SK-N-SH treated with all-trans-retinoic acid at 6 μM for 48 hours (cell line): ENCODE measurements at regions not wholly inside any gene's neighbourhood (a gene's known extent, or its start where the extent isn't known, plus 50 kb on each side); places are given as distances from the start of the nearest gene placed in this dataset.

ENCODE experiments used
- ATAC-seq: fragments of 200-7000 bp; cut with Tn5 transposase; 3 replicates; pipeline ENCODE4 v1.9.1; 2020; ENCODE audit warnings: mild to moderate bottlenecking, moderate library complexity
- ARNTL ChIP-seq: fragments of 450-650 bp; formaldehyde crosslinking; IDR thresholded peaks from 2 replicates; pipeline ENCODE4 v1.5.0; 2020; ENCODE audit warnings: low read depth, mild to moderate bottlenecking, moderate library complexity, borderline replicate concordance
- BACH2 ChIP-seq: fragments of 250-450 bp; sonication (Bioruptor Pico); IDR thresholded peaks from 2 replicates; pipeline ENCODE4 v1.9.0; 2021; ENCODE audit warnings: mild to moderate bottlenecking, borderline replicate concordance
- CREB5 ChIP-seq: fragments of 250-450 bp; sonication (Bioruptor Pico); IDR thresholded peaks from 2 replicates; pipeline ENCODE4 v1.5.1; 2020; ENCODE audit warnings: low read depth, mild to moderate bottlenecking, moderate library complexity
- CSDC2 ChIP-seq: fragments of 250-450 bp; sonication (Bioruptor Pico); IDR thresholded peaks from 2 replicates; pipeline ENCODE4 v1.5.0; 2020; ENCODE audit warnings: mild to moderate bottlenecking, moderate library complexity
- CSRNP3 ChIP-seq: fragments of 250-450 bp; sonication (Bioruptor Pico); IDR thresholded peaks from 2 replicates; pipeline ENCODE4 v1.5.1; 2021; ENCODE audit warnings: mild to moderate bottlenecking, moderate library complexity
- ESRRG ChIP-seq: fragments of 250-450 bp; sonication (Bioruptor Pico); IDR thresholded peaks from 2 replicates; pipeline ENCODE4 v1.6.1; 2021; ENCODE audit warnings: mild to moderate bottlenecking
- GLIS3 ChIP-seq: fragments of 250-450 bp; sonication (Bioruptor Pico); IDR thresholded peaks from 2 replicates; pipeline ENCODE4 v1.5.0; 2020; ENCODE audit warnings: mild to moderate bottlenecking, moderate library complexity
- OSR1 ChIP-seq: fragments of 250-450 bp; sonication (Bioruptor Pico); IDR thresholded peaks from 2 replicates; pipeline ENCODE4 v1.8.0; 2022; ENCODE audit warnings: moderate library complexity, mild to moderate bottlenecking, inconsistent platforms
- PATZ1 ChIP-seq: fragments of 250-450 bp; sonication (Bioruptor Pico); IDR thresholded peaks from 2 replicates; pipeline ENCODE4 v1.8.0; 2020; ENCODE audit warnings: mild to moderate bottlenecking, moderate library complexity, borderline replicate concordance
- POU6F1 ChIP-seq: fragments of 250-450 bp; sonication (Bioruptor Pico); IDR thresholded peaks from 2 replicates; pipeline ENCODE4 v1.8.0; 2021; ENCODE audit warnings: low read depth, mild to moderate bottlenecking, moderate library complexity, borderline replicate concordance
- PPARA ChIP-seq: fragments of 250-450 bp; sonication (Bioruptor Pico); IDR thresholded peaks from 2 replicates; pipeline ENCODE4 v1.5.0; 2020; ENCODE audit warnings: mild to moderate bottlenecking, borderline replicate concordance
- SNAI2 ChIP-seq: fragments of 250-450 bp; sonication (Bioruptor Pico); IDR thresholded peaks from 2 replicates; pipeline ENCODE4 v1.5.0; 2020; ENCODE audit warnings: mild to moderate bottlenecking, moderate library complexity
- TOX ChIP-seq: fragments of 250-450 bp; sonication (Bioruptor Pico); IDR thresholded peaks from 2 replicates; pipeline ENCODE4 v1.8.0; 2021; ENCODE audit warnings: mild to moderate bottlenecking, moderate library complexity, borderline replicate concordance
- TSHZ2 ChIP-seq: fragments of 250-450 bp; sonication (Bioruptor Pico); IDR thresholded peaks from 2 replicates; pipeline ENCODE4 v1.5.0; 2020; ENCODE audit warnings: mild to moderate bottlenecking, moderate library complexity
- ZFP30 ChIP-seq: fragments of 450-650 bp; formaldehyde crosslinking; IDR thresholded peaks from 2 replicates; pipeline ENCODE4 v1.5.0; 2022; ENCODE audit warnings: mild to moderate bottlenecking, moderate library complexity
- ZNF565 ChIP-seq: fragments of 450-650 bp; formaldehyde crosslinking; conservative IDR thresholded peaks from 2 replicates; pipeline ENCODE4 v1.5.0; 2020; ENCODE audit warnings: low read depth, mild to moderate bottlenecking, moderate library complexity
- ZNF70 ChIP-seq: fragments of 450-650 bp; formaldehyde crosslinking; IDR thresholded peaks from 2 replicates; pipeline ENCODE4 v1.5.0; 2020; ENCODE audit warnings: mild to moderate bottlenecking, moderate library complexity

- no peak for ATAC-seq
- TF ChIP-seq PPARA (CRISPR knock-in tag), result no peak
- TF ChIP-seq CSDC2 (CRISPR knock-in tag), result no peak
- TF ChIP-seq GLIS3 (CRISPR knock-in tag), result no peak
- no peak for TF ChIP-seq OSR1 (CRISPR knock-in tag)
- TF ChIP-seq ESRRG (CRISPR knock-in tag), result no peak
- no peak for TF ChIP-seq CSRNP3 (CRISPR knock-in tag)
- no peak for TF ChIP-seq ZFP30 (CRISPR knock-in tag)
- no peak for TF ChIP-seq PATZ1 (CRISPR knock-in tag)
- TF ChIP-seq, all 23 proteins: peak for 0
Measured at GRCh38 chr10:29171717-29172116, 117.2 kb upstream of the LYZL1 start.

GRCh38 chr10:29174389-29174788 lies 114.5 kb upstream of the LYZL1 start:
- no peak for TF ChIP-seq ZNF70 (CRISPR knock-in tag)
- TF ChIP-seq ARNTL (CRISPR knock-in tag), result no peak
- no peak for TF ChIP-seq ESRRG (CRISPR knock-in tag)
- no peak for TF ChIP-seq TOX
- no peak for TF ChIP-seq PATZ1 (CRISPR knock-in tag)
- no peak for TF ChIP-seq BACH2
- TF ChIP-seq PPARA (CRISPR knock-in tag), result no peak
- TF ChIP-seq POU6F1 (CRISPR knock-in tag), result no peak
- no peak for TF ChIP-seq SNAI2 (CRISPR knock-in tag)
- no peak for TF ChIP-seq CREB5
- no peak for TF ChIP-seq TSHZ2
- no peak for TF ChIP-seq ZNF565 (CRISPR knock-in tag)
- TF ChIP-seq CSRNP3 (CRISPR knock-in tag), result no peak
- ATAC-seq, result no peak
